SH-SY5Y (cell line): ENCODE measurements at regions not wholly inside any gene's neighbourhood (a gene's known extent, or its start where the extent isn't known, plus 50 kb on each side); places are given as distances from the start of the nearest gene placed in this dataset.

ENCODE experiments used
- GATA2 ChIP-seq: IDR thresholded peaks from 2 replicates; pipeline ENCODE4 v1.6.1; 2011; ENCODE audit warnings: mild to moderate bottlenecking, low read depth, low read length
- GATA3 ChIP-seq: IDR thresholded peaks from 2 replicates; pipeline ENCODE4 v1.6.1; 2011; ENCODE audit warnings: low read depth, mild to moderate bottlenecking, low read length, moderate library complexity

DNA sequence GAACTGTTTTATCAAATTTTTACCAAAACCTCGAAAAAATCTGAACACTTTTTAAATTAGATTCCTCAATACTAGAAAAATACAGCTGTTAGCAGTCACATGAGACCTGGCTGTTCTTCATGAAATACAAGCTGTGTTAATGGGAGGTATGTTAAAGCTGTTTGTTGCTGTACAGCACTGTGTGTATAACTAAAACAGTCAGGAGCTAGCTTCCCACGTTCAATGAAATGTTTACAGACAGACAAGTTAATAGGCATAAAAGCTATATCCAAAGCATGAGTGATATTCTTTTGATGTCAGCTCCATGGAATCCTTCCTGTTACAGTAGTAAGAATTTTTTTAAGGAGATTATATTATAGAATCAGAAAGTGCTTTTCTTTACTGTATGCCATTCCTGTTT, 223.2 kb upstream of the FOXD3 start:
- TF ChIP-seq GATA3 (no peak), GATA2 (no peak)
